ENCODE measurements at regions not wholly inside any gene's neighbourhood (a gene's known extent, or its start where the extent isn't known, plus 50 kb on each side); places are given as distances from the start of the nearest gene placed in this dataset.

DNA sequence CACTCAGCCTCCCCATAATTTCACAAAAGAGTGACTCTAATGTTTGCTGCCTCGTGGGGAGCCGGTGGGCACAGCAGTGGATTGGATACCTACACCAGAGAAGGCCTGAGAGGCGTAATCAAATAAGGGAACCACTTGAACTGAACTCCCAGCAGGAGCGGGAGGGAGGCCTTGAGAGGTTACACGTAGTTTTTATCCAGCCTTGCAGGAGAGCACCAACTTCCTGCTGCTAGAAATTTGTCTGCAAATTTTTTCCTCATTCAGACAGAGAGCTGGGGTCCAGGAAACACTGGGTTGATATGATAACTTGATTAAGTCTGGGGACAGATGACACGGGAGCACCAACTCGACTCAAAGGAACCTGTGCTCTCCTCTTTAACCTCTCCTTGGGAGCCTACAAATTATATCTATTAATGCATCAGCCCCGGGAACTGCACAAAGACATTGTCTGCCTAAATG is 69.8 kb downstream of the HES1 start:
- Histone ChIP-seq H3K4me1 (ENCODE audit: insufficient read depth) (peaks cover 1% of the 10 kb centered on the region), H3K27me3 (no peaks in the 10 kb centered on the region), H3K9me3 (no peaks in the 10 kb centered on the region), H3K4me3 (no peak overlapping the region), H3K36me3 (no peaks in the 10 kb centered on the region), H3K27ac (no peak overlapping the region)
- DNase-seq = no peak
- intact Hi-C loops (cut with DNase I) = loop anchor here in 1 of 4 donors (1.0 kb wide), 1 partner anchor 26 kb away; no protein-coding TSS in a partner anchor
- 80 to 92% (median 87%) methylated on average over 8 of the region's 8 CpGs for WGBS, 3 donors
- TF ChIP-seq POLR2A (IDR thresholded peaks at IDR 0.05) (no peak), EP300 (IDR thresholded peaks at IDR 0.05) (no peak)
- TF ChIP-seq, protein P1, sequence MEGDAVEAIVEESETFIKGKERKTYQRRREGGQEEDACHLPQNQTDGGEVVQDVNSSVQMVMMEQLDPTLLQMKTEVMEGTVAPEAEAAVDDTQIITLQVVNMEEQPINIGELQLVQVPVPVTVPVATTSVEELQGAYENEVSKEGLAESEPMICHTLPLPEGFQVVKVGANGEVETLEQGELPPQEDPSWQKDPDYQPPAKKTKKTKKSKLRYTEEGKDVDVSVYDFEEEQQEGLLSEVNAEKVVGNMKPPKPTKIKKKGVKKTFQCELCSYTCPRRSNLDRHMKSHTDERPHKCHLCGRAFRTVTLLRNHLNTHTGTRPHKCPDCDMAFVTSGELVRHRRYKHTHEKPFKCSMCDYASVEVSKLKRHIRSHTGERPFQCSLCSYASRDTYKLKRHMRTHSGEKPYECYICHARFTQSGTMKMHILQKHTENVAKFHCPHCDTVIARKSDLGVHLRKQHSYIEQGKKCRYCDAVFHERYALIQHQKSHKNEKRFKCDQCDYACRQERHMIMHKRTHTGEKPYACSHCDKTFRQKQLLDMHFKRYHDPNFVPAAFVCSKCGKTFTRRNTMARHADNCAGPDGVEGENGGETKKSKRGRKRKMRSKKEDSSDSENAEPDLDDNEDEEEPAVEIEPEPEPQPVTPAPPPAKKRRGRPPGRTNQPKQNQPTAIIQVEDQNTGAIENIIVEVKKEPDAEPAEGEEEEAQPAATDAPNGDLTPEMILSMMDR (IDR thresholded peaks at IDR 0.05) = no peak

DNA sequence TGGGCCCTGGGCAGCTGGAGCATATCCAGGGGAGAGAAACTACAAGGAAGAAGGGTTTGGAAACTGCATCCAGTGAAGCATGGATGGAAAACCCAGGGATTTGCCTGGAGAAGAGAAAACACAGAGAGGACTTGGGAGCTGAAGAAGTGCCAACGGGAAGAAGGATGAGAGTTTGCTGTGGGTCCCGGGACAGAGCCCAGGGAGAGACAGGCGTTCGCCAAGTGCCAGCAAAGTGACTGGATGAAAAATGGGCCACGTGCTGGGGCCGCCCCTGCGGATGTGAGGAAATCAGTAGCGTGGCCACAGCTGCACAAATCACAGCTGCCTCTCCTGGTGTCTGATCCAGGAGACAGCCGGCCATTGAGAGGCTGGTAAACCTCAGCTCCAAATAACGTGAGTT is 70.4 kb downstream of the HES1 start:
- no peak overlapping the region for H3K27ac ChIP-seq
- no peak for TF ChIP-seq EP300 (IDR thresholded peaks at IDR 0.05)
- TF ChIP-seq POLR2A (IDR thresholded peaks at IDR 0.05) = no peak
- TF ChIP-seq, protein P1 (IDR thresholded peaks at IDR 0.05) = no peak
- H3K27me3 ChIP-seq = no peaks in the 10 kb centered on the region
- no peaks in the 10 kb centered on the region for H3K36me3 ChIP-seq
- H3K4me3 ChIP-seq = no peak overlapping the region
- 41 to 49% (median 45%) methylated on average over 10 of the region's 10 CpGs for WGBS, 3 donors
- intact Hi-C loops (cut with DNase I) = no loop called here
- peaks cover 1% of the 10 kb centered on the region for H3K4me1 ChIP-seq (ENCODE audit: insufficient read depth)
- peak in 2 of 5 donors; percentile 51 to 69 for DNase-seq
- no peaks in the 10 kb centered on the region for H3K9me3 ChIP-seq

DNA sequence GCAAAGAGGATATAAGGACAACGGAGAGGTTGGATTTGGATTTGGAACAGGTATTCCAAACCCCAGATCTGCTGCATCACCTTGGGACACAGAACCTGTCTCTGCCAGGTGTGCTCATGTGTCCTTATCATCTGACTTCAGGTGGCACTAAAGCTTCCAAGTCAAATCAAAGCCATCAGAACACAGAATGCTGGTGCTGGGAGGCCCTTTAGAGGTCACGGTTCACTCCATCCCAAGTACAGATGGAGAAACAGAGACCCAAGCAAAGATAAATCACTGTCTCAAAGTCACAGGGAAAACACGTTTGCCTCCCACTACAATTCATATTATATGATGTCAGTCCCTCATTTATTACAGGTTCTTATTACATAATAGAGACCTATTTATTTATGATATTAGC is 72.8 kb downstream of the HES1 start:
- Histone ChIP-seq H3K4me1 (ENCODE audit: insufficient read depth) (peaks cover 1% of the 10 kb centered on the region), H3K9me3 (no peaks in the 10 kb centered on the region), H3K4me3 (no peak overlapping the region), H3K27me3 (no peaks in the 10 kb centered on the region), H3K36me3 (no peaks in the 10 kb centered on the region), H3K27ac (no peak overlapping the region)
- intact Hi-C loops (cut with DNase I) = no loop called here
- WGBS, 3 donors = 84 to 85% (median 85%) methylated on average over 3 of the region's 3 CpGs
- no peak for DNase-seq
- TF ChIP-seq POLR2A (IDR thresholded peaks at IDR 0.05) = no peak
- TF ChIP-seq EP300 (IDR thresholded peaks at IDR 0.05) = no peak
- TF ChIP-seq, protein P1 (IDR thresholded peaks at IDR 0.05) = no peak

DNA sequence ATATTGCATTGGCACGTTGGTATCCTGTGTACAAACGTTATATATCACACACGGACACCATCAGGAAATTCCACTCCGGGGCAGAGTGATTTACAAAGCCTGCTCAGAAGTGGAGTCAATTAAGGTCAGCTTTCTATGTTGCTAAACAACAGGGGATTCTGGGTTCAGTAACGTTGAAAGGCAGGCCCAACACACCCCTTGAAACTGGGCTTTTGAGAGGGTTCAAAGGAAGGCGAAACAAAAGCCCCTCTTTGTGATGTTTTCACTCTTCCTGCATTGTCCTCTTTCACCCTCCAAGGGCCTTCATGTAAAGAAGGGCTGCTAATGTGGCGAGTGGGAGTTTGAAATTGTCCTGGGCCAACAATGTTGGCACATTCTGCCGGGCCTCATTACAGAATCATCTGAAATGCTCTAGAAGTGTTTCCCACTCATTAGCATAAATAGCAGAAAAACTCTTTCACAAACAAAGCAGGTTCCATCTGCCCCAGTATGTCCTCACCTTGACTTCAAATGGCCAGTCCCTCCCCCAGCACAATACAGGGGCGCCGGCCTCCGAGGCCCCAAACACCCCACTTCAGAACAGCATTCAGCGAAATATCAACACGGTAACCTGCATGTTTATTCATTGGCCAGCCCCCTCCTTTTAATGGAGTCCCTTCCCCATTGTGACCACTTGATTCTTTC is 76.4 kb downstream of the HES1 start:
- TF ChIP-seq EP300 (IDR thresholded peaks at IDR 0.05) (no peak), POLR2A (IDR thresholded peaks at IDR 0.05) (no peak)
- TF ChIP-seq, protein P1 (IDR thresholded peaks at IDR 0.05) = no peak
- no peaks in the 10 kb centered on the region for H3K4me1 ChIP-seq (ENCODE audit: insufficient read depth)
- H3K27ac ChIP-seq = no peak overlapping the region
- H3K27me3 ChIP-seq = no peaks in the 10 kb centered on the region
- DNase-seq = no peak
- no peaks in the 10 kb centered on the region for H3K9me3 ChIP-seq
- no peak overlapping the region for H3K4me3 ChIP-seq
- intact Hi-C loops (cut with DNase I) = no loop called here
- WGBS, 3 donors = 74 to 76% (median 74%) methylated on average over 13 of the region's 13 CpGs
- no peaks in the 10 kb centered on the region for H3K36me3 ChIP-seq
